HG03066 (cell line): ENCODE measurements at regions not wholly inside any gene's neighbourhood (a gene's known extent, or its start where the extent isn't known, plus 50 kb on each side); places are given as distances from the start of the nearest gene placed in this dataset.
"Not testable (repeated sequence)": the region's sequence is repeated elsewhere in the genome, so short reads cannot be mapped to it uniquely, and the experiment has no call there.

Experiments used
- ATAC-seq: cut with Tn5 transposase; IDR thresholded peaks from one replicate; pipeline ENCODE4 v1.9.1; 2021; ENCODE audit warnings: low read depth; ENCODE audit not compliant: unreplicated experiment

GRCh38 chr12:4160314-4161040 is 113.1 kb upstream of the CCND2 start:
- no peak for ATAC-seq

GRCh38 chr12:4159851-4160250 is 113.7 kb upstream of the CCND2 start:
- no peak for ATAC-seq

GRCh38 chr12:4158306-4158705 is 115.3 kb upstream of the CCND2 start:
- no peak for ATAC-seq

- ATAC-seq, result no peak
Measured at GRCh38 chr12:4157122-4157521, 116.4 kb upstream of the CCND2 start.

- ATAC-seq, result no peak
Measured at GRCh38 chr12:4156317-4156716, 117.2 kb upstream of the CCND2 start.

GRCh38 chr12:4154672-4155225 is 118.8 kb upstream of the CCND2 start:
- no peak for ATAC-seq

- peak; percentile 83 for ATAC-seq
Measured at GRCh38 chr12:4153343-4153892, 120.1 kb upstream of the CCND2 start.

- no peak for ATAC-seq
Measured at GRCh38 chr12:4152145-4152795, 121.3 kb upstream of the CCND2 start.

- no peak for ATAC-seq
Measured at GRCh38 chr12:4151362-4152121, 122.0 kb upstream of the CCND2 start.

- not testable (repeated sequence) for ATAC-seq
Measured at GRCh38 chr12:4150355-4150754, 123.2 kb upstream of the CCND2 start.

- ATAC-seq, result peak; percentile 47
Measured at GRCh38 chr12:4148418-4149056, 125.0 kb upstream of the CCND2 start.

- ATAC-seq, result no peak
Measured at GRCh38 chr12:4147031-4147481, 126.5 kb upstream of the CCND2 start.

- no peak for ATAC-seq
Measured at GRCh38 chr12:4145990-4146859, 127.3 kb upstream of the CCND2 start.

- no peak for ATAC-seq
Measured at GRCh38 chr12:4144676-4145075, 128.9 kb upstream of the CCND2 start.

GRCh38 chr12:4143896-4144295 is 129.7 kb upstream of the CCND2 start:
- no peak for ATAC-seq

GRCh38 chr12:4141348-4142270 is 132.0 kb upstream of the CCND2 start:
- ATAC-seq, result no peak

GRCh38 chr12:4140581-4141301 is 132.8 kb upstream of the CCND2 start:
- no peak for ATAC-seq

GRCh38 chr12:4139191-4139590 is 134.4 kb upstream of the CCND2 start:
- ATAC-seq, result no peak
